ENCODE measurements at regions not wholly inside any gene's neighbourhood (a gene's known extent, or its start where the extent isn't known, plus 50 kb on each side); places are given as distances from the start of the nearest gene placed in this dataset.
"Not testable (repeated sequence)": the region's sequence is repeated elsewhere in the genome, so short reads cannot be mapped to it uniquely, and the experiment has no call there.

GRCh38 chr1:191525944-191526343 lies 632.3 kb upstream of the RGS18 start:
- not testable (repeated sequence) for DNase-seq

GRCh38 chr1:191528275-191528674 lies 630.0 kb upstream of the RGS18 start:
- DNase-seq = no peak

GRCh38 chr1:191530928-191531327 lies 627.3 kb upstream of the RGS18 start:
- DNase-seq = no peak

GRCh38 chr1:191533254-191533653 lies 625.0 kb upstream of the RGS18 start:
- DNase-seq = no peak

GRCh38 chr1:191536791-191537429 lies 621.4 kb upstream of the RGS18 start:
- DNase-seq = no peak

- DNase-seq = no peak
Observed at GRCh38 chr1:191541758-191542157, 616.5 kb upstream of the RGS18 start.

GRCh38 chr1:191542444-191542843 lies 615.8 kb upstream of the RGS18 start:
- DNase-seq = no peak

GRCh38 chr1:191546803-191547202 lies 611.5 kb upstream of the RGS18 start:
- DNase-seq = no peak

GRCh38 chr1:191551019-191551418 lies 607.2 kb upstream of the RGS18 start:
- DNase-seq = no peak

GRCh38 chr1:191558379-191558778 lies 599.9 kb upstream of the RGS18 start:
- no peak for DNase-seq

GRCh38 chr1:191561276-191561675 lies 597.0 kb upstream of the RGS18 start:
- no peak for DNase-seq

GRCh38 chr1:191564275-191564674 lies 594.0 kb upstream of the RGS18 start:
- DNase-seq = no peak

- DNase-seq = no peak
Observed at GRCh38 chr1:191572479-191572878, 585.8 kb upstream of the RGS18 start.

GRCh38 chr1:191575180-191575579 lies 583.1 kb upstream of the RGS18 start:
- DNase-seq = no peak

GRCh38 chr1:191575746-191576145 lies 582.5 kb upstream of the RGS18 start:
- DNase-seq = no peak

GRCh38 chr1:191577213-191577612 lies 581.0 kb upstream of the RGS18 start:
- no peak for DNase-seq

GRCh38 chr1:191578281-191578680 lies 580.0 kb upstream of the RGS18 start:
- no peak for DNase-seq

- no peak for DNase-seq
Observed at GRCh38 chr1:191579019-191579418, 579.2 kb upstream of the RGS18 start.

GRCh38 chr1:191582169-191582568 lies 576.1 kb upstream of the RGS18 start:
- no peak for DNase-seq

- no peak for DNase-seq
Observed at GRCh38 chr1:191585095-191585494, 573.2 kb upstream of the RGS18 start.

GRCh38 chr1:191588905-191589304 lies 569.4 kb upstream of the RGS18 start:
- no peak for DNase-seq

- DNase-seq = no peak
Observed at GRCh38 chr1:191589536-191589935, 568.7 kb upstream of the RGS18 start.

GRCh38 chr1:191590578-191590977 lies 567.7 kb upstream of the RGS18 start:
- no peak for DNase-seq

GRCh38 chr1:191592039-191592438 lies 566.2 kb upstream of the RGS18 start:
- DNase-seq = no peak

GRCh38 chr1:191592907-191593306 lies 565.4 kb upstream of the RGS18 start:
- no peak for DNase-seq

- DNase-seq = no peak
Observed at GRCh38 chr1:191595170-191595569, 563.1 kb upstream of the RGS18 start.

Data from retina (tissue), 1 donor.